ENCODE measurements at regions not wholly inside any gene's neighbourhood (a gene's known extent, or its start where the extent isn't known, plus 50 kb on each side); places are given as distances from the start of the nearest gene placed in this dataset.

- TF ChIP-seq CTCF (IDR thresholded peaks at IDR 0.05; ENCODE audit: borderline replicate concordance, extremely low read depth, low read length, poor library complexity, severe bottlenecking) = no peak
- TF ChIP-seq EZH2 (IDR thresholded peaks at IDR 0.05; ENCODE audit: borderline replicate concordance, low read depth, low read length, severe bottlenecking) = no peak
Observed at GRCh38 chr4:53734182-53734581, 142.9 kb upstream of the LNX1 start.
